ENCODE measurements at regions not wholly inside any gene's neighbourhood (a gene's known extent, or its start where the extent isn't known, plus 50 kb on each side); places are given as distances from the start of the nearest gene placed in this dataset.

GRCh38 chr18:28607991-28608390 lies 431.1 kb upstream of the CDH2 start:
- TF ChIP-seq CTCF (IDR thresholded peaks at IDR 0.05; ENCODE audit: low read depth, low read length, poor library complexity, severe bottlenecking) (no peak), EZH2phosphoT487 (IDR thresholded peaks at IDR 0.05; ENCODE audit: borderline replicate concordance, low read length) (no peak)

Data from DOHH2 (cell line).